ENCODE measurements at regions not wholly inside any gene's neighbourhood (a gene's known extent, or its start where the extent isn't known, plus 50 kb on each side); places are given as distances from the start of the nearest gene placed in this dataset.

GRCh38 chr12:123036466-123037285 lies 56.2 kb downstream of the ARL6IP4 start:
- Histone ChIP-seq H2AFZ (ENCODE audit: low read depth, low read length) (no peak overlapping the region), H3K4me1 (ENCODE audit: low read length) (no peaks in the 10 kb centered on the region), H3K36me3 (replicated peaks; ENCODE audit: low read depth, low read length) (no peaks in the 10 kb centered on the region), H3K9ac (ENCODE audit: low read length) (no peak overlapping the region), H3K4me2 (ENCODE audit: low read length) (no peak overlapping the region), H3K27ac (ENCODE audit: low read length) (no peak overlapping the region), H3K79me2 (ENCODE audit: low read length) (no peaks in the 10 kb centered on the region), H4K20me1 (ENCODE audit: insufficient read depth, low read length) (no peaks in the 10 kb centered on the region), H3K27me3 (ENCODE audit: low read depth, low read length) (no peaks in the 10 kb centered on the region), H3K9me3 (ENCODE audit: insufficient read depth, low read length) (no peaks in the 10 kb centered on the region), H3K4me3 (ENCODE audit: low read length) (no peak overlapping the region)
- TF ChIP-seq CTCF (IDR thresholded peaks at IDR 0.05; ENCODE audit: low read depth, low read length) = no peak
- no peak for TF ChIP-seq EZH2phosphoT487 (IDR thresholded peaks at IDR 0.05; ENCODE audit: low read depth)

GRCh38 chr12:123035841-123036240 lies 55.4 kb downstream of the ARL6IP4 start:
- H3K4me2 ChIP-seq (ENCODE audit: low read length) = no peak overlapping the region
- no peaks in the 10 kb centered on the region for H3K9me3 ChIP-seq (ENCODE audit: insufficient read depth, low read length)
- no peak overlapping the region for H3K27ac ChIP-seq (ENCODE audit: low read length)
- H4K20me1 ChIP-seq (ENCODE audit: insufficient read depth, low read length) = no peaks in the 10 kb centered on the region
- H3K4me1 ChIP-seq (ENCODE audit: low read length) = no peaks in the 10 kb centered on the region
- H2AFZ ChIP-seq (ENCODE audit: low read depth, low read length) = no peak overlapping the region
- H3K9ac ChIP-seq (ENCODE audit: low read length) = no peak overlapping the region
- H3K79me2 ChIP-seq (ENCODE audit: low read length) = no peaks in the 10 kb centered on the region
- H3K36me3 ChIP-seq (replicated peaks; ENCODE audit: low read depth, low read length) = no peaks in the 10 kb centered on the region
- H3K4me3 ChIP-seq (ENCODE audit: low read length) = no peak overlapping the region
- no peaks in the 10 kb centered on the region for H3K27me3 ChIP-seq (ENCODE audit: low read depth, low read length)
- TF ChIP-seq CTCF (IDR thresholded peaks at IDR 0.05; ENCODE audit: low read depth, low read length) (no peak), EZH2phosphoT487 (IDR thresholded peaks at IDR 0.05; ENCODE audit: low read depth) (no peak)

GRCh38 chr12:123034865-123035264 lies 54.4 kb downstream of the ARL6IP4 start:
- H3K36me3 ChIP-seq (replicated peaks; ENCODE audit: low read depth, low read length) = no peaks in the 10 kb centered on the region
- TF ChIP-seq CTCF (IDR thresholded peaks at IDR 0.05; ENCODE audit: low read depth, low read length) (no peak), EZH2phosphoT487 (IDR thresholded peaks at IDR 0.05; ENCODE audit: low read depth) (no peak)
- H3K9ac ChIP-seq (ENCODE audit: low read length) = no peak overlapping the region
- no peaks in the 10 kb centered on the region for H3K9me3 ChIP-seq (ENCODE audit: insufficient read depth, low read length)
- H3K4me2 ChIP-seq (ENCODE audit: low read length) = no peak overlapping the region
- no peaks in the 10 kb centered on the region for H3K27me3 ChIP-seq (ENCODE audit: low read depth, low read length)
- H3K4me1 ChIP-seq (ENCODE audit: low read length) = no peaks in the 10 kb centered on the region
- no peak overlapping the region for H2AFZ ChIP-seq (ENCODE audit: low read depth, low read length)
- no peak overlapping the region for H3K27ac ChIP-seq (ENCODE audit: low read length)
- H3K79me2 ChIP-seq (ENCODE audit: low read length) = no peaks in the 10 kb centered on the region
- no peaks in the 10 kb centered on the region for H4K20me1 ChIP-seq (ENCODE audit: insufficient read depth, low read length)
- no peak overlapping the region for H3K4me3 ChIP-seq (ENCODE audit: low read length)

- H3K27ac ChIP-seq (ENCODE audit: low read length) = no peak overlapping the region
These were observed 53.6 kb downstream of the ARL6IP4 start for GRCh38 chr12:123034022-123034541.

More at GRCh38 chr12:123034022-123034541, 53.6 kb downstream of the ARL6IP4 start:
- no peaks in the 10 kb centered on the region for H3K27me3 ChIP-seq (ENCODE audit: low read depth, low read length)
- no peaks in the 10 kb centered on the region for H4K20me1 ChIP-seq (ENCODE audit: insufficient read depth, low read length)
- H3K79me2 ChIP-seq (ENCODE audit: low read length) = no peaks in the 10 kb centered on the region
- H3K9me3 ChIP-seq (ENCODE audit: insufficient read depth, low read length) = no peaks in the 10 kb centered on the region
- no peak overlapping the region for H3K4me3 ChIP-seq (ENCODE audit: low read length)
- no peaks in the 10 kb centered on the region for H3K36me3 ChIP-seq (replicated peaks; ENCODE audit: low read depth, low read length)
- TF ChIP-seq CTCF (IDR thresholded peaks at IDR 0.05; ENCODE audit: low read depth, low read length) (no peak), EZH2phosphoT487 (IDR thresholded peaks at IDR 0.05; ENCODE audit: low read depth) (no peak)
- no peak overlapping the region for H2AFZ ChIP-seq (ENCODE audit: low read depth, low read length)
- no peak overlapping the region for H3K4me2 ChIP-seq (ENCODE audit: low read length)
- no peaks in the 10 kb centered on the region for H3K4me1 ChIP-seq (ENCODE audit: low read length)
- H3K9ac ChIP-seq (ENCODE audit: low read length) = no peak overlapping the region

Measured in OCI-LY3 (cell line).